ENCODE measurements at regions not wholly inside any gene's neighbourhood (a gene's known extent, or its start where the extent isn't known, plus 50 kb on each side); places are given as distances from the start of the nearest gene placed in this dataset.

GRCh38 chr4:43130228-43131021 is 237.9 kb downstream of the GRXCR1 start:
- DNase-seq = no peak
- H3K4me1 ChIP-seq = no peaks in the 10 kb centered on the region
- no peaks in the 10 kb centered on the region for H3K9me3 ChIP-seq
- TF ChIP-seq EP300 (IDR thresholded peaks at IDR 0.05) (no peak), POLR2A (IDR thresholded peaks at IDR 0.05) (no peak), POLR2AphosphoS5 (IDR thresholded peaks at IDR 0.05) (no peak)
- TF ChIP-seq, protein P1, sequence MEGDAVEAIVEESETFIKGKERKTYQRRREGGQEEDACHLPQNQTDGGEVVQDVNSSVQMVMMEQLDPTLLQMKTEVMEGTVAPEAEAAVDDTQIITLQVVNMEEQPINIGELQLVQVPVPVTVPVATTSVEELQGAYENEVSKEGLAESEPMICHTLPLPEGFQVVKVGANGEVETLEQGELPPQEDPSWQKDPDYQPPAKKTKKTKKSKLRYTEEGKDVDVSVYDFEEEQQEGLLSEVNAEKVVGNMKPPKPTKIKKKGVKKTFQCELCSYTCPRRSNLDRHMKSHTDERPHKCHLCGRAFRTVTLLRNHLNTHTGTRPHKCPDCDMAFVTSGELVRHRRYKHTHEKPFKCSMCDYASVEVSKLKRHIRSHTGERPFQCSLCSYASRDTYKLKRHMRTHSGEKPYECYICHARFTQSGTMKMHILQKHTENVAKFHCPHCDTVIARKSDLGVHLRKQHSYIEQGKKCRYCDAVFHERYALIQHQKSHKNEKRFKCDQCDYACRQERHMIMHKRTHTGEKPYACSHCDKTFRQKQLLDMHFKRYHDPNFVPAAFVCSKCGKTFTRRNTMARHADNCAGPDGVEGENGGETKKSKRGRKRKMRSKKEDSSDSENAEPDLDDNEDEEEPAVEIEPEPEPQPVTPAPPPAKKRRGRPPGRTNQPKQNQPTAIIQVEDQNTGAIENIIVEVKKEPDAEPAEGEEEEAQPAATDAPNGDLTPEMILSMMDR (IDR thresholded peaks at IDR 0.05) = no peak
- no peak overlapping the region for H3K4me3 ChIP-seq
- intact Hi-C loops (cut with DNase I) = loop anchor here (5.0 kb wide), 1 partner anchor 1497 kb away; no protein-coding TSS in a partner anchor
- 72 to 77% methylated on average over 11 of the region's 11 CpGs for WGBS, 2 donors
- no peaks in the 10 kb centered on the region for H3K36me3 ChIP-seq
- H3K27me3 ChIP-seq = no peaks in the 10 kb centered on the region
- no peak overlapping the region for H3K27ac ChIP-seq

DNA sequence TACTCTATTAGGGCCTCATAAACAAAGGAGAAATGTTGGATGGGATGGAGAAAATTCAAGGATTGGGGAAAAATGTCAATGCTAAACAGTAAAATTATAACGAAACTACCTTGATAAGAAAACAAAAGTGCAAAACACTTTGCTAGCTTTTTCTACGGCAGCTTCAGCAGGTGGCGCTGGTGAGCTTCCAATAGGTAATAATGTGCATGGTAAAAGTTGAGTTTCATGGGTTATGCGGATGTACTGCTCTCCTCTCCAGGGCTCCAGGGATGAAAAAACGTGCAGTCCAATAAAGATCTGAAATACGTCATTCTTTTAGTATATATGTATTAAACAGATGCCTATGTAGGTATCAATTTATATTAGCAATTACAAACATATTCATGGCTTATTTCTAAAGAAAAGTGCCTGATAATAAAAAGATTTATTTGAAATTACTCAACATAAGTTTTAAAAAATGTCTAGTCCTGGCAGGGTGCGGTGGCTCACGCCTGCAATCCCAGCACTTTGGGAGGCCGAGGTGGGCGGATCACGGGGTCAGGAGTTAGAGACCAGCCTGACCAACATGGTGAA is 239.6 kb downstream of the GRXCR1 start:
- DNase-seq = no peak
- intact Hi-C loops (cut with DNase I) = loop anchor here (5.0 kb wide), 1 partner anchor 1495 kb away; no protein-coding TSS in a partner anchor

GRCh38 chr4:43133566-43133965 is 241.1 kb downstream of the GRXCR1 start:
- intact Hi-C loops (cut with DNase I) = loop anchor here (5.0 kb wide), 1 partner anchor 1494 kb away; no protein-coding TSS in a partner anchor
- Histone ChIP-seq H3K9me3 (no peaks in the 10 kb centered on the region), H3K36me3 (no peaks in the 10 kb centered on the region), H3K27me3 (no peaks in the 10 kb centered on the region), H3K4me1 (no peaks in the 10 kb centered on the region), H3K27ac (no peak overlapping the region), H3K4me3 (no peak overlapping the region)
- WGBS, 2 donors = 55 to 80% methylated on average over 6 of the region's 6 CpGs
- no peak for DNase-seq
- no peak for TF ChIP-seq EP300 (IDR thresholded peaks at IDR 0.05)
- TF ChIP-seq POLR2AphosphoS5 (IDR thresholded peaks at IDR 0.05) = no peak
- TF ChIP-seq, protein P1 (IDR thresholded peaks at IDR 0.05) = no peak
- no peak for TF ChIP-seq POLR2A (IDR thresholded peaks at IDR 0.05)

More for the DNA sequence above, 239.6 kb downstream of the GRXCR1 start:
- Histone ChIP-seq H3K27me3 (no peaks in the 10 kb centered on the region), H3K36me3 (no peaks in the 10 kb centered on the region), H3K9me3 (no peaks in the 10 kb centered on the region), H3K4me3 (no peak overlapping the region), H3K27ac (no peak overlapping the region), H3K4me1 (no peaks in the 10 kb centered on the region)
- 44% methylated on average over 11 of the region's 11 CpGs for WGBS, 2 donors
- TF ChIP-seq, protein P1 (IDR thresholded peaks at IDR 0.05) = peak in 2 of 4 experiments; percentile 32 to 48
- TF ChIP-seq POLR2A (IDR thresholded peaks at IDR 0.05) = no peak

DNA sequence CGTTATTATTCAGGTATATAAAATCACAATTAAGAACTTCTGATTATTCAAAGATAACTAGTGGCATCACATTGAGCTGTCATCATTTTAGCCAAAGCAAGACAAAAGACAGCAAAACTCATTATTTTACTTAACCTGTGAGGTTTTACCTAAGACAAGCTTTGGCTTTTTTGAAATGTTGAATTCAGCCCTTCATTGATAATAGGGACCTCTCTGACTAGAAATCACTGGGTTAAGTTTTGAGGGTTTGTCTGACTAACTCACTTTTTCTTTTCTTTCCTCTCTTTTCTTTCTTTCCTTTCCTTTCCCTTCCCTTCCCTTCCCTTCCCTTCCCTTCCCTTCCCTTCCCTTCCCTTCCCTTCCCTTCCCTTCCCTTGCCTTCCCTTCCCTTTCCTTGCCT is 244.2 kb downstream of the GRXCR1 start:
- TF ChIP-seq POLR2A (IDR thresholded peaks at IDR 0.05) (no peak), EP300 (IDR thresholded peaks at IDR 0.05) (no peak), POLR2AphosphoS5 (IDR thresholded peaks at IDR 0.05) (no peak)
- TF ChIP-seq, protein P1 (IDR thresholded peaks at IDR 0.05) = no peak
- Histone ChIP-seq H3K36me3 (no peaks in the 10 kb centered on the region), H3K4me3 (no peak overlapping the region), H3K4me1 (no peaks in the 10 kb centered on the region), H3K27me3 (no peaks in the 10 kb centered on the region), H3K9me3 (no peaks in the 10 kb centered on the region), H3K27ac (no peak overlapping the region)
- WGBS, 2 donors = 79 to 81% methylated on average over 1 of the region's 1 CpG
- intact Hi-C loops (cut with DNase I) = no loop called here
- DNase-seq = no peak

All from sigmoid colon (tissue), 6 donors.